NCI-H2196 treated with DMSO at 0.1 percent for 48 hours (cell line): ENCODE measurements at regions not wholly inside any gene's neighbourhood (a gene's known extent, or its start where the extent isn't known, plus 50 kb on each side); places are given as distances from the start of the nearest gene placed in this dataset.

Experiments used
- DNase-seq: peaks from one replicate; lab custom pipeline; 2025; ENCODE audit not compliant: unreplicated experiment; lab: John Stamatoyannopoulos, UW

DNA sequence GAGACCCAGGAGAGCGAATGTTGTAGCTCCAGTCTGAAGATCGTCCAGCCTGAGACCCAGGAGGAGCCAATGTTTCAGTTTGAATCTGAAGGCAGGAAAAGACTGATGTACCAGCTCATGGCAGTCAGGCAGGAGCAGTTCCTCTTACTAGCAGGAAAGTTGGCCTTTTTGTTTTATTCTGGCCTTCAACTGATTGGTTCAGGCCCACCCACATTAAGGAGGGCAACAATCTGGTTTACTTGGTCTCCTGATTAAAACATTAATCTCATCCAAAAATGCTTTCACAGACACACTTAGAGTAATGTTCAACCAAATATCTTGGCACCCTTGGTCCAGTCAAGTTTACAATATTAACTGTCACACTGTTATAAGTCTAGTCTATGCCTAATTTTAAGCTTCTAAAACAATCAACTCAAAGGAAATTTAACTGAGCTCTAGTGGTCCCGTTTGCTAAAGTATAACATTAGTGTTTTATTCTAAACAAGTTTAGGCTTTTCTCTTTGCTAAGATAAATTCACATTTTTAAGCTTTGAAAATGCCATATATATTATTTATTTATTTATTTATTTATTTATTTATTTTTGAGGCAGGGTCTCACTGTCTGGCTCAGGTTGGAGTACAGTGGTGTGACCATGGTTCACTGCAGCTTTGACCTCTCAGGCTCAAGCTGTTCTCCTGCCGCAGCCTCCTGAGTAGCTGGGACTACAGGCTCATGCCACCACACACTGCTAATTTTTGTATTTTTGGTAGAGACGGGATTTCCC lies 275.5 kb upstream of the SLC35B3 start:
- no peak for DNase-seq

DNA sequence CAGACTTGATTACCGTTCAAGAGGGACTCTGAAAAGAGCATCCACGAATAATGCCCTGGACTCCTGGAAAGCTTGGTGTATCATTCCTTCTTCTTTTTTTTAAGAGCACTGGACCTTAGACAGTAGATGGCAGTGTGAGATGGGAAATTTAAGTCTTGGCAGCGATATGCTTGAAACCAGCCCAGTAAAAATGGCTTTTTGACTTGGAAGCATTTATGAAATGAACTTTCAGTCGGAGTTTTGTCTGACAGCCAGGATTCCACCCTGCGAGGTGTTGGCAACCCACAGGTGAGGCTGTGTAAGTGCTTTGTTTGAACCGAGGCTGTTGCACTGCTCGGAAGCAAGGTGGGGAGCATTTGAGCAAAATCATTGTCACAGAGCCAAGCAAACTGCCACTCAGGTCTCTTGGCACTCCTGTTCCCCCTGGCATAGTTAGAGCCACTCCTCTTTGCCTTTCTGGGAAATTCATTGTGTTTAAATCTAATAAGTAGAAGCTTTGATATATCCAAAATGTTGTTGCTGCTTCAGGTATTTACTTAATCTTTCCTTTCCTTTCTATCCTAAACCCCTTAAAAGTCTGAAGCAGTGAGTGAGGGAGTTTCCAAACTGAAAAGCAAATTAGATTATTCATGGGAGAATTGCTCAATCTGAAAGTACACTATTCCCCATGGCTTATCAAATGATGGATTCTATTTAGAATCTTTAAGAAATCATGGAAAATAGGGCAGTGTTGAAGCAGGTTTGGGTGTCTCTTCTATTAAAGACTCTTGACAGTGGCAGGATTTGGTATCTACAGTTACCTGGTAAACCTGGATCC lies 272.8 kb upstream of the SLC35B3 start:
- peak; percentile 90 for DNase-seq

DNA sequence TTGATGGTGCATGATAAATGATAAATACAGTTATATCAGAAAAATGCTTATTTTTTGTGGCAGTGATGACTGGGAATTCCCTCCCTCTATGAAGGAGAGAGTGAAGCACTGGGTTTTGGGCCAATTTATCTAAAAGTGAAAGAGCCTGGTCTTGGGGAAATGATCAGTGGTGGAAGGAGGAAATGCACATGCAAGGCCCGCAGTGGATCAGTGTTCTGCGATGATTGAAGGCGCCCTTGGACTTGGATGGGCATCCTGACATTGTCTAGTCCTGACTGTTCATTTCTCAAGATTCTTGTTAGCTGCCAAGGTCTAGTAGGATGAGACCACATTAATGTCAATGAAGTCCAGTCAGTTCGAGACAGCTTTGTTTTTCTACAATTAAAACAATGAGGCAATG lies 272.0 kb upstream of the SLC35B3 start:
- DNase-seq = no peak

DNA sequence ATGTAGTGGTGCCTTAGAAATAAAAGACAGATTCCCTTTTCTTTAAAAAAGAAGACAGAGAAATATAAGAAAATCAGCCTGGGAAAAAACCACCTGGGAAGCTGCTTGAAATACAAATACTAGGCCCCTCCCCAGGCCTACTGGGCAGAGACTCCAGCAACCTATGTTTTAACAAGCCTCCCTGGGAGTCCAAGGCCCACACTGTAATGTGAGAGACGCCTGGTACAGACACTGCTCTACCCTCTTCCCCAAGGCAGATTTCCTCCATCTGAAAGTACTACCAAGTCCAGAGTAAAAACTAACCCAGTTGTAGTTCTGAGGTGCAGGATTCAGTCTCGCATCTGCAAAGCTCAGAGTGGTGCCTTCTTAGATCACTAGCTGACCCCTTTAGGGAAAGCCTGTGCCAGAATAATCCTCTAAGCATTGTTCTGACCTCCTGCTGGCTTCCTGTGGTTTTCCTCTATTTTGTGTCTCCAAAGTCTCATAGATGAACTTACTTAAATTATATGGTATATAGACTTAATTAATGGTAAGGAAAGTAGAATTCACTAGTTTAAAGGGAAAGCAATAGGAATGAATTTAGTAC lies 270.2 kb upstream of the SLC35B3 start:
- no peak for DNase-seq

DNA sequence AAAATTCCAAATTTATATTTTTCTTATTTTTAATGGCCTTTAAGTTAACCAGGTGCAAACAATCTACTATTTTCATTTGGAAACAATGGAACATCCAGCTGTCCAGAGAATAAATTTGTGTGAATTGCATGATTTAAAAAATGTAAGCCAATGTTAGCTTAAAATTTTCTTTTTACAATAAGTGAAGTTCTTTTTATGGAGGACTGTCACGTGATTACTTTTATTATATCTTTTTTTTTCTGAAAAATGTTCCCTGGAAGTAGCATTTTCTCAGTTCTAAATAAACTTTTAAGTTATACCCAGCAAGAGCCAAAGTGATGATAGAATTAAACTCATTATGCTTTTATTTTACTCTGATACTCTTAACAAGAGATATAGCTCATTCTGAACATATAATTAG lies 267.7 kb upstream of the SLC35B3 start:
- DNase-seq = no peak

DNA sequence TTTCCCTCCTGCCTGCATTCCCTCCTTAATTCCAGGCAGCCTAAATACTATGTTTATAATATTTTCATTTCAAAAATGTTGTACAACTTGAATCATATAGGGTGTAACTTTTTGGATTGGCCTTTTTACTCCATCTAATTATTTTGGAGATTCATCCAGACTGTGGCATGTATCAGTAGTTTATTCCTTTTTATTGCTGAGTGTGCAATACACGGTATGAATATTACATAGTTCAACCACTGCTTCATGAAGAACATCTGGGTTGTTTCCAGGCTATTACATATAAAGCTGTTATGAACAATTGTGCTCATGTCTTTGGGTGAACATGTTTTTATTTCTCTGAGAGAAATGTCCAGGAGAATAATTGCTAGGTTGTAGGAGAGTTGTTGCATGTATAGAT lies 253.5 kb upstream of the SLC35B3 start:
- DNase-seq = no peak

DNA sequence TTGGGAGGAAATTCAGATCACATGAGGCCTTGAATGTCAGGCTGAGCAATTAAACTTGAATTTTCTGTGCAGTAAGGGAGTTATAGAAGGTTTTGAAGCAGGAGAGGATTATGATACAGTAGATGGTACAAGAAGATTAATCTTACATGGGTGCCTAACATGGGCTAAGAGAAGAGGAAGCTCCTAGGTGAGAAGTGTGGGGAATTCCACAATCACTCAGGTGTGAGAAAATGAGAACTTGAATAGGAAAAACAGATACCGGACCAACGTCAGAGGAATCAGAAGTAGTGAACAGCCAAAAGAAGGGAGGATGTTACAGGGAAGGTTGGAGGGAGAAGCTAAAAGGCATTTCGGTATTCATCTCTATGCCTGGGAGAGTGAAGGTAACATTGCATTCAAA lies 250.7 kb upstream of the SLC35B3 start:
- no peak for DNase-seq

DNA sequence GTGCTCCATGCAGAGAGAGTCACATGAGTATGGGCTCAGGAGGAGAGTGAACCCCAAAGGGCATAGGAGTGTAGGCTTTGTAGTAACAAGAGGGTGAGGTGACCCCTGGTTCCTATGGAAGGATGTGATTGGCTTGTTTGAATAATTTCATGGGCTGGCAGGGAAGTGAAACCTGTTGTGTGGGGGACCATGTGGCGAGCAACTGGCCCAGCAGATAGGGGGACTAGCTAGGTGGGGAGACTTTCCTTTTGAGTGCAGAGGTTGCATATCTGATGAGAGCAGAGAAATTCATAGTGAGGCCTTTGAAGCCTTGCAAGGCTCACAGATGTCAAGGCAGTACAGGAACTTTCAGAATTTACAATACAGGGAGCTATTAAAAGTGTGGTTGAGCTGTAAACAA lies 247.9 kb upstream of the SLC35B3 start:
- no peak for DNase-seq

DNA sequence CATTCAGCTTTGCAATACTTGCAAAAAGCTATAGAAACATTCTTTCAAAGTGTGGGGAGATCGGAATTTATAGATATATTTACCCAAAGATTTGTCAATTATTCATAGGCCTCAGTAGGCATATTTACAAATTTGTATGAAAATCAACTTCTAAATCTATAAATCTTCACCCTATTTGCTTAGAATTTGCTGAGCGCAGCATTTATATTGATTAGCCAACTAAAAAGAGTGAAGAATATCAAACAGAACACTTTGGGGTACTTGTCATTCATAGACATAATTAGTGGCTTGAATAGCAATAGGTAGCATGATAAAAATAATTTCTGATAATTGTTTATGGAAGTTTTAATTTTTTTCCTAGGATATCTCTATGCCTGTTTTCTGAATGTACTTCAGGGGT lies 244.5 kb upstream of the SLC35B3 start:
- no peak for DNase-seq

DNA sequence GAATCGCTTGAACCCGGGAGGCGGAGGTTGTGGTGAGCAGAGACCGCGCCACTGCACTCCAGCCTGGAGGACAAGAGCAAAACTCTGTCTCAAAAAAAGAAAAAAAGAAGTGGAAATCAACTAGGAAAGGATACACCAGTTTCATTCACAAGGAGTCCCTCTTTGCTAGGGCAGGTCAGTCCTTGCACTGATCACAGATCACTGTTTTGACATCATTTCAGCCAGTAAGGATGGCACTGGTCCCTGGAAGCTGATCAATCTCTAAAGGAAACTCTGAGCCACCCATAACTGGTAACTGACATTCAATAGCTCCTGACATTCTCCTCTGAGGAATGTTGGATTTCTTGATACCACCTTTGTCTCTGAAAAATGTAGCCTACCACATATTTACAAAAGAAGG lies 243.1 kb upstream of the SLC35B3 start:
- no peak for DNase-seq

DNA sequence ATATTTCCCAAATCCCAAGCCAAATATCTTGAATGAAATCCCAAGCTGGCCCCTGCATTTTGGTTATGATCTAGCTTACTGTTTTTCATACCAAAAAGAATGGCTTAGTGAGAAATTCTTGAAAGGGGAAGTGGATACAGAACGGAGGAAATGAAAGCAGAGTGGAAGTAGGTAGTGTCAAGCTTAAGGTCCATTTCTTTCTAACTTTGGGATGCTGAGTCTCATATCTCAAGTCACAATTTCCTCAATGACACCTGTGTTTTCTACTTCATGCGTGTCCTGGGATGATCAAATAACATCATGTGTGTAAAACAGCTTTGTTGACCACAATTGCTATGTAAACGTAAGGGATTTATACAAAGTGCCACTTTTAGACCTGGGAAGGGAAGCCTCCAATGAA lies 238.8 kb upstream of the SLC35B3 start:
- DNase-seq = no peak

DNA sequence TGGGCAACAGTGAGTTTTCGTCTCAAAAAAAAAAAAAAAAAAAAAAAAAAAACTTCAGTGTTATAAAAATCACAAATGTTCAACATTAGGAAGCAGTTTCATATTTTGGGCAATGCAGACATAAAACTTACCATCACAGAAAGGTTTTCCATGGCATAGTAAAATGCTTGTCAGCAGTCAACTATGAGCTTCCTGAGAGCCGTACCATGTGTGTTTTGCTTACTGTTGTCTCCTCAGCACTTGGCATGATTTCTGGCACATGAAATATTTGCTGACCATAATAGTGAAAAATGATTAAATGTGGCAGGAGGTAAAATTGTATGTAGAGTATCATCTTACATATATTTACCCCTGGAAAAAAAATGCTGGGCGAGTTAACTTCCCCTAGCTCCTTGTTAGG lies 237.5 kb upstream of the SLC35B3 start:
- DNase-seq = no peak

DNA sequence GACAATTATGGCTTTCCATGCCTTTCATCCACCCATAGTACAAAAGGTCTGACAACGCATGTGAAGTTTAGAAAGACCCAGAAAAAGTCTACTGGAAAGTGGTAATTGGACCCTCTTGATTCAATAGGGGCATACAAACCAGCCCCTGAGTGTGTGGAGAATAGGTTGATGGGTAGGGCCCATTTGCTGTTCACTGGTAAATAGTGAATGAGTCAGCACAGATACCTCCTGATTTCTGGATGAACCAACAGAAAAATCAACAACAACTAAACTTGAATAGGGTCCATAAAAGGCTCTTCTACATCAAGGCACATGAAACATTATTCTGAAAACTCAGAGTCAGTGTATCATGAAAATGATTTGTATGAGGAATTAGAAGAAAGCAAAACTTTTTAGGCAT lies 235.4 kb upstream of the SLC35B3 start:
- DNase-seq = no peak

DNA sequence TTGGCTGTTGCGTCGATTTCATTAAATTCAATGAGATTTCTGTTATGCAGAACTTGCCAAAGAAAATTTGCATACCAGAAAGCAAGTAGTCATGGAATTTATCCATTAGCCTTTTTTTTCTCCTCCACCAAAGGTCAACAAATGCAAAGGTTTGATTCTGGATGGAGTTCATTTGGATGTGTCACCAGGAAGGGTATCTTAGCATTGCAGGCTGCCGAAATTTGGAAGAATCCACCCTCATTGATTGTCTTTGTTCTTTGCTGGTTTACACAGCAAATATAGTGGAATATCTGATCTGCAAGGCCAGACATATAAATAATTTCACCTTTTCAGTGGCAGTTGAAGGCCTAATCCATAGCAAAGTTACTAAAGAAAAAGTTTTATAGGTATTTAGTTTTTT lies 229.4 kb upstream of the SLC35B3 start:
- DNase-seq = no peak

DNA sequence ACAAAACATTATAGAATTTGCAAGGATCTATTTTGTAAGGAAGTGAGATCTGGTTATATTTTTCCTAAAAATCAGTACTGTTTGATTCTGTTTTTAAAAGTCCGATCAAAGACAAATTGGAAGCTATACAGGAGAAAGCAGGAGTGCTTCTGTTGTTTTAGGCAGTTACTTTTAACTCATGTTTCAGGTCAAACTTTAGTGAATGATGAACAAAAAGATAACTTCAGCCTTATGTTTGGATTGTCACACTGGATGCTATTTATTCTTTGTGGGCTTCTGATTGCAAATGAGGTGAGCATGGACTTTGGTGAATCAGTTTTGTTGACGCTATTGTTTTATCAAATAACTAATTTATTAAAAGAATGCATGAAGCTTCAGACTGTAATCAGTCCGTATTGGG lies 228.7 kb upstream of the SLC35B3 start:
- DNase-seq = no peak

DNA sequence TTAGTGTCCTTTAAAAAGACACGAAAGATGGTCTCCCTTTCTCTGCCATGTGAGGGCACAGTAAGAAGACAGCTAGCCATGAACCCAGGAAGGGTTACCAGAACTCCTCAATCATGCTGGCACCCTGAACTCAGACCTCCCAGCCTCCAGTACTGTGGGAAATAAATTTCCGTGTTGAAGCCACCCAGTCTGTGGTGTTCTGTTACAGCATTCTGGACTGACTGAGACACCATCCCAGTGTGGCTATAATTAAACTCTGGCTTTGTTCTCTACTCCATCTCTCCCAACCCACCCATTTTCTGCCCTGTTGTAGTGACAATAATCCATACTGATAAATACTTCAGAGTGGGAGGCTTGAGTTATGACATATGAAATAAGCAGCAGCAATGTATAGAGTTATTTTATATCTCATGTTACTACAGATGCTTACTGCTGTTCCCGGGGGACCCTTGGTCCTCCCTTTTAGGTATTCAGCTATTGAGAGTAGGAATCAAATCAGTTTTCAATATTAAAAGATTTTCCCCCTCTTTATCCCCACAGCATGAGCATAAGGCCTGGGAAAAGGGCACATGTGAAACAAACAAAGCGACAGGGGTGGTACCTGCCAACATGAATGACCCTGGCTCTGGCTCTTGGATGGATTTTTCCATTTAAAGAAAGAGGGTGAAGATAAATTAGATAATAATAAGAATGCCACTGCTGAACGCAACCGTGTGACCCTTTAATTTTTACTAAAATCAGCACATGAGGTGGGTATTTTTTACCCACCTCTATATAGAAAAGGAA lies 224.3 kb upstream of the SLC35B3 start:
- no peak for DNase-seq

DNA sequence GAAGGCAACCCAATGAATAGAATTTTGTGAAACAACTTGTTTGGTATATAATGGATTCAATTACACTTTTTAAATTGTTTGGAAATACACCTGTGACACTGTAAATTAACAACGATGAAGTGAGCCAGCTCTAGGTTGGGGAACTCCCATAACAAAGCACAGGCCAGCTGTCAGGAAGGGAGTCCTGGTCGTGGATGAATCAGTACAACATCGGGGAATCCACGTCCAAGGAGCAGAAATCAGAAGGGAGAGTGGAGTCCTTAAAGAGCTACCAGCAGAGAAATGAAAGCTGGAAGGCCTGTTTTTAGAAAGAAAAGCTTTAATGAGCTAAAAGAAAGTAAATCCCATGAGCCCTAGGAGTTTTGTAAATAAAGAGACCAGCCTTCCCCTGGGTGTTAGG lies 223.1 kb upstream of the SLC35B3 start:
- no peak for DNase-seq

DNA sequence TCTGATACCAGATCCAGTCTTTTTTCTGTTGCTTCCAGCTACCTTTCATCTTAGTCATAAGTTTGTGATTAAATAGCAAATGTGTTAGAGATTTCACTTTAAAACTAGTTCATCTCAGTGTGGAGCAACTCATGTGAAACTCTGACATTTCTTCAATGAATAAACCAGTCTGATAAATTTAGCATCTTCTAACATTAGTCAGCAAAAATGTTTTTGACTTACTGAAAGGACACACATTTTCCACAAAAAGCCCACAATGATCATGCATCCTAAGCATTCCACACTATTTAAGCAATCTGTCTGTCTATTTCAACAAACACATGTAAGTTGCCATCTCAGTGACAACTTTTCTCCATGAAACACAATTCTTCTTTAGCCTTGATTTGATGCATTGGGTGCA lies 222.2 kb upstream of the SLC35B3 start:
- DNase-seq = no peak

DNA sequence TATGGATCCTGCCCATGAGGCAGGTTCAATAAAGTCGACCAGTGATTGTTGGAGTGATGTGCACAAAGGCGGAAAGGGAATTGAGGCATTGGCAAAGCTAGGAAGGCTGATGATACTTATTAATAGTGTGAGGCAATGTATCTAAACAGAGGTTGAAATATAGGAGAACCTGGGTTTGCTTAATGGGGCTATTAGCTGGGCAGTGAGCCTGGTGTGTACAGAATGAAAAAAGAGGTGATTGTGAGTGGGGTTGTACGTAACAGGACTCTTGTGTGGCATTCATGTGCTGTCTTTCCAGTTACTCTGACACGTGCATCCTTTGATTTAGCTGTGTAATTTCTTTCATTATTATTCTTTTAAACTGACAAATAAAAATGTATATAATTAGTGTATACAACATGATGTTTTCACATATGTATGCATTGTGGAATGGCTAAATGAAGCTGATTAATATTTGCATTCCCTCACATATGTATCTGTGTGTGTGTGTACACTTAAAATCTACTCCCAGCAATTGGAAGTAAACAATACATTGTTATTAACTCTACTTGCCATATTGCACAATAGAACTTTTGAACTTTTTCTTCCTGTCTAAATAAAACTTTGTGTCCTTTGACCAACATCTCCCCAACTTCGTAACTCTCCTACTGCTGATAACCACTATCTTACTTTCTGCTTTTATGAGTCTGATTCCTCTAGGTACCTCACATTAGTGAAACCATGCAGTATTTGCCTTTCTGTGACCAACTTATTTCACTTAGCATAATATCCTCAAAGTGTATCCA lies 220.5 kb upstream of the SLC35B3 start:
- no peak for DNase-seq

DNA sequence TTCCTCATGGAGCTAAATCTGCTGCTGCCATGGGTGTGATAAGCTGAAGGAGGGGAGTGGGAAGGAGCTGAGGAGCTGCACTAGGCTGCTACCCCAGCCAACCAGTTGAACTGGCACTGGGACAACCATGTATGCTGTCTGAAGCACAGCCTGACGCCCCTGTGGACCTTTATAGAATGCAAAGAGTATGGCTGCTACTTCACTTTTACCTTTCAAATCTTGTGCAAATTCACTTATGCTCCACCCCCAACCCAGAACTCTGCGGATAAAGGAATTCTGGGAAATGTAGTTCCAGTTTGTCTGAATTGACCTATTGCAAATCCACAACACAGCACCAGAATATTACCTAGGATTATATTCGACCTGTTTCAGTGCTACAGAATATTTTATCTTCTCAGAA lies 217.4 kb upstream of the SLC35B3 start:
- DNase-seq = no peak

DNA sequence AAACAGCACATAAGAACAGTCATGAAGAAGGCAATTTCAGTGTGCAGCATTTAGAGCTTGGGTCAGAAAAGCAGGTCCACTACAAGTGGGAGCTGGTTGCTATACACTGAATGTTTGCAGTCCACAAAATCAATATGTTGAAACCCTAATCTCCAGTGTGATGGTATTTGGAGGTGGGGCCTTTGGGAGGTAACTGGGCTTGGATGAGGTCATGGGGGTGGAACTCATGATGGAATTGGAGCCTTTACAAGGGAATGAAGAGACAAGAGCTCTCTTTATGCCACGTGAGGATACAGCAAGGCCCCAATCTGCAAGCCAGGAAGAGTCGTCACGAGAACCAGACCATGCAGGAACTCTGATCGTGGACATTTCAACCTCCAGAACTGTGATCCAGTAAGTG lies 216.7 kb upstream of the SLC35B3 start:
- no peak for DNase-seq
